NCI-H1092 treated with DMSO at 0.1 percent for 48 hours (cell line): ENCODE measurements at regions not wholly inside any gene's neighbourhood (a gene's known extent, or its start where the extent isn't known, plus 50 kb on each side); places are given as distances from the start of the nearest gene placed in this dataset.

Experiments used
- DNase-seq: peaks from one replicate; lab custom pipeline; 2025; lab: John Stamatoyannopoulos, UW

- DNase-seq = peak; percentile 4
Measured at GRCh38 chrX:4253092-4253491, 539.6 kb upstream of the PRKX start.

- no peak for DNase-seq
Measured at GRCh38 chrX:4249401-4249800, 536.0 kb upstream of the PRKX start.

- no peak for DNase-seq
Measured at GRCh38 chrX:4243759-4244158, 530.3 kb upstream of the PRKX start.

GRCh38 chrX:4240541-4241194 is 527.2 kb upstream of the PRKX start:
- DNase-seq = no peak

GRCh38 chrX:4239650-4240540 is 526.4 kb upstream of the PRKX start:
- DNase-seq = no peak

- no peak for DNase-seq
Measured at GRCh38 chrX:4238916-4239315, 525.5 kb upstream of the PRKX start.

- no peak for DNase-seq
Measured at GRCh38 chrX:4225086-4225485, 511.6 kb upstream of the PRKX start.

GRCh38 chrX:4206941-4207340 is 493.5 kb upstream of the PRKX start:
- no peak for DNase-seq

GRCh38 chrX:4197971-4198370 is 484.5 kb upstream of the PRKX start:
- DNase-seq = no peak

GRCh38 chrX:4193500-4194155 is 480.2 kb upstream of the PRKX start:
- no peak for DNase-seq

GRCh38 chrX:4186331-4186730 is 472.9 kb upstream of the PRKX start:
- no peak for DNase-seq

- DNase-seq = no peak
Measured at GRCh38 chrX:4185086-4185485, 471.6 kb upstream of the PRKX start.

- no peak for DNase-seq
Measured at GRCh38 chrX:4182408-4182806, 469.0 kb upstream of the PRKX start.

- no peak for DNase-seq
Measured at GRCh38 chrX:4181782-4182407, 468.4 kb upstream of the PRKX start.

- DNase-seq = no peak
Measured at GRCh38 chrX:4179031-4179430, 465.6 kb upstream of the PRKX start.

GRCh38 chrX:4175221-4175620 is 461.8 kb upstream of the PRKX start:
- no peak for DNase-seq

- no peak for DNase-seq
Measured at GRCh38 chrX:4173743-4174142, 460.3 kb upstream of the PRKX start.

- DNase-seq = no peak
Measured at GRCh38 chrX:4151798-4152197, 438.3 kb upstream of the PRKX start.

- no peak for DNase-seq
Measured at GRCh38 chrX:4150259-4150658, 436.8 kb upstream of the PRKX start.

- DNase-seq = peak; percentile 4
Measured at GRCh38 chrX:4129626-4130025, 416.2 kb upstream of the PRKX start.

- DNase-seq = no peak
Measured at GRCh38 chrX:4118666-4119530, 405.4 kb upstream of the PRKX start.

GRCh38 chrX:4110964-4111363 is 397.5 kb upstream of the PRKX start:
- no peak for DNase-seq
